Cardiac fibroblast (primary cell): ENCODE measurements at regions not wholly inside any gene's neighbourhood (a gene's known extent, or its start where the extent isn't known, plus 50 kb on each side); places are given as distances from the start of the nearest gene placed in this dataset.

Experiments used
- DNase-seq, 2 donors: peaks; one replicate each; pipeline versions ENCODE4 v3.0.0 to v3.0.0-alpha.2; 2010; ENCODE audit warnings: low read depth in 2 of 2
- H3K4me3 ChIP-seq, 2 donors: replicated peaks in 1 of 2; 1 replicate in 1 of 2; 2 replicates in 1 of 2; pipeline ENCODE4 v1.5.1; 2011; ENCODE audit warnings: low read depth in 2 of 2, low read length in 2 of 2, mild to moderate bottlenecking in 2 of 2, moderate library complexity in 1 of 2
- TF ChIP-seq, protein P1 (sequence below): IDR thresholded peaks from one replicate; pipeline ENCODE4 v1.5.1; 2011; ENCODE audit warnings: low read depth, mild to moderate bottlenecking, low read length, inconsistent platforms

DNA sequence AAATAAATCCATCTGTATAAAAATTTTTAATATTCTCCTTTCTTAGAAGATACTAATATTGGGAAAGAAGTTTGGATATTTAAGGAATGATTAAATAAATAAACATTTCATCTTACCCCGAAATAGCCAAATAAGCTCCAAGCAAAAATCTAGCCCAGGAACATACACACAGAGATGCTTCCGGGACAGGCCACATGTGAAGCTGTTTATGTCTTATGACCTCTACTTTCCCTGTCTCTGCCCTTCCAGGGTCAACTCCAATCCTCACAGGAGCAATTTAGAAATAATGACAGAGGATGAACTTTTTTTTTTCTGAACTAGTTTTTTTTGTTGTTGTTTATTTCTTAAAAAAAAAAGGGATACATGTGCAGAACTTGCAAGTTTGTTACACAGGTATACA, 89.4 kb downstream of the BTG1 start:
- no peak for DNase-seq
- no peak overlapping the region for H3K4me3 ChIP-seq
- TF ChIP-seq, protein P1, sequence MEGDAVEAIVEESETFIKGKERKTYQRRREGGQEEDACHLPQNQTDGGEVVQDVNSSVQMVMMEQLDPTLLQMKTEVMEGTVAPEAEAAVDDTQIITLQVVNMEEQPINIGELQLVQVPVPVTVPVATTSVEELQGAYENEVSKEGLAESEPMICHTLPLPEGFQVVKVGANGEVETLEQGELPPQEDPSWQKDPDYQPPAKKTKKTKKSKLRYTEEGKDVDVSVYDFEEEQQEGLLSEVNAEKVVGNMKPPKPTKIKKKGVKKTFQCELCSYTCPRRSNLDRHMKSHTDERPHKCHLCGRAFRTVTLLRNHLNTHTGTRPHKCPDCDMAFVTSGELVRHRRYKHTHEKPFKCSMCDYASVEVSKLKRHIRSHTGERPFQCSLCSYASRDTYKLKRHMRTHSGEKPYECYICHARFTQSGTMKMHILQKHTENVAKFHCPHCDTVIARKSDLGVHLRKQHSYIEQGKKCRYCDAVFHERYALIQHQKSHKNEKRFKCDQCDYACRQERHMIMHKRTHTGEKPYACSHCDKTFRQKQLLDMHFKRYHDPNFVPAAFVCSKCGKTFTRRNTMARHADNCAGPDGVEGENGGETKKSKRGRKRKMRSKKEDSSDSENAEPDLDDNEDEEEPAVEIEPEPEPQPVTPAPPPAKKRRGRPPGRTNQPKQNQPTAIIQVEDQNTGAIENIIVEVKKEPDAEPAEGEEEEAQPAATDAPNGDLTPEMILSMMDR = no peak

- no peak overlapping the region for H3K4me3 ChIP-seq
- DNase-seq = no peak
- TF ChIP-seq, protein P1 = no peak
These were observed 89.8 kb downstream of the BTG1 start for GRCh38 chr12:92055877-92056276.

- DNase-seq = no peak
- H3K4me3 ChIP-seq = no peak overlapping the region
- TF ChIP-seq, protein P1 = no peak
These were observed 94.2 kb downstream of the BTG1 start for GRCh38 chr12:92051441-92051840.

- TF ChIP-seq, protein P1 = no peak
- no peak for DNase-seq
These were observed 96.2 kb downstream of the BTG1 start for GRCh38 chr12:92049403-92049802.

GRCh38 chr12:92047393-92047826, 98.2 kb downstream of the BTG1 start:
- no peak overlapping the region for H3K4me3 ChIP-seq
- peak in 1 of 2 donors; percentile 36 for DNase-seq
- TF ChIP-seq, protein P1 = no peak

More at GRCh38 chr12:92049403-92049802, 96.2 kb downstream of the BTG1 start:
- no peak overlapping the region for H3K4me3 ChIP-seq

DNA sequence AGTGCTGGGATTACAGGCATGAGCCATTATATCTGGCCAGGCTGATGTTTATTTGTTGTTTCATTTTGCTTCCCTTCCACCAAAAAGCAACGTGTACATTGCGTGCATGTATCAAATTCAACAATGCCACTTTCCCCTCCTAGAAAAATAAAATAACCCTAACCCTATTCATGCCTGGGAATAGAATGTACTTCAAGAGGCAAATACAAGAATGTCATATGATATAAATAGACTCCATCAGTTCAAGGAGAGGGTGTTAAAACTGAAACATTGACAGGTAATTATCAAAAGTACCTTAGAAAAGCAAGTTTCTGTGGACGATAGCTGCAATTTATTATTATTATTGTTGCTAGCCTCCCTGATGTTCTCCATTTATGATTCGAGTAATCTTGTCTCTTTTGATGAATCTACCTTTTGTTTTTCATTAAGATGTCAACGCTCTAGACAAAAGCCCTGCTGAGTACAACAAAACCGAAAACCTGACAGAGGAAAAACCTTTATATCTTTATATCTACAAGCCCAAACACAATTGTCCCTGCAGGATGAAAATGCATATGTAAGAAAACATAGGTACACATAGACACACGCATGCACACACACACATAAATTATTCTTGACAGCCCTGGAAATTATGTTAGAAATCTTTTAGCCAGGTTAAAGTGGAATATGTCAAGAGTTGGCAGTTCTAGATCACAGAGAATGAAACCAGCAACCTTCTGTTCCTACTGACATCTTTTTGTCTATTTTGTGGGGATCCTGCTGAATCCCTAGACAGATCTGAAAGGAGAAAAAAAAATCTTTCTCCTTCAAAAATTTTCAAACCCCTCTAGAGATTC, 98.9 kb downstream of the BTG1 start:
- H3K4me3 ChIP-seq = no peak overlapping the region
- no peak for DNase-seq
- TF ChIP-seq, protein P1 = no peak
